CD4-positive, alpha-beta T cell treated with Interleukin-17A for 1 hour (primary cell): ENCODE measurements at regions not wholly inside any gene's neighbourhood (a gene's known extent, or its start where the extent isn't known, plus 50 kb on each side); places are given as distances from the start of the nearest gene placed in this dataset.
A peak's percentile ranks its signal among the peaks of the same experiment; 100 is the strongest.

Experiments
- DNase-seq: peaks from one replicate; pipeline ENCODE4 v3.0.0-alpha.2; 2020

GRCh38 chr2:198385856-198386255, 581.5 kb downstream of the PLCL1 start:
- DNase-seq: no peak

- DNase-seq: no peak
These were observed 580.9 kb downstream of the PLCL1 start for GRCh38 chr2:198385326-198385725.

- DNase-seq: no peak
These were observed 579.0 kb downstream of the PLCL1 start for GRCh38 chr2:198383392-198383791.

- no peak for DNase-seq
These were observed 578.4 kb downstream of the PLCL1 start for GRCh38 chr2:198382811-198383210.

GRCh38 chr2:198376677-198377076, 572.3 kb downstream of the PLCL1 start:
- no peak for DNase-seq

GRCh38 chr2:198375083-198375410, 570.7 kb downstream of the PLCL1 start:
- no peak for DNase-seq

GRCh38 chr2:198374375-198375082, 570.1 kb downstream of the PLCL1 start:
- peak; percentile 1 for DNase-seq

- DNase-seq: peak; percentile 2
These were observed 567.6 kb downstream of the PLCL1 start for GRCh38 chr2:198371921-198372543.

- DNase-seq: no peak
These were observed 566.9 kb downstream of the PLCL1 start for GRCh38 chr2:198371329-198371728.

- DNase-seq: no peak
These were observed 563.7 kb downstream of the PLCL1 start for GRCh38 chr2:198368089-198368488.

- DNase-seq: no peak
These were observed 558.3 kb downstream of the PLCL1 start for GRCh38 chr2:198362740-198363139.

GRCh38 chr2:198359308-198359707, 554.9 kb downstream of the PLCL1 start:
- no peak for DNase-seq

- no peak for DNase-seq
These were observed 551.8 kb downstream of the PLCL1 start for GRCh38 chr2:198356157-198356556.

- DNase-seq: no peak
These were observed 547.3 kb downstream of the PLCL1 start for GRCh38 chr2:198351647-198352046.

GRCh38 chr2:198347946-198348345, 543.6 kb downstream of the PLCL1 start:
- DNase-seq: no peak

GRCh38 chr2:198347349-198347748, 543.0 kb downstream of the PLCL1 start:
- no peak for DNase-seq

- DNase-seq: no peak
These were observed 539.1 kb downstream of the PLCL1 start for GRCh38 chr2:198343471-198343870.

- no peak for DNase-seq
These were observed 536.5 kb downstream of the PLCL1 start for GRCh38 chr2:198340846-198341245.

GRCh38 chr2:198339116-198339515, 534.7 kb downstream of the PLCL1 start:
- no peak for DNase-seq

GRCh38 chr2:198337368-198337767, 533.0 kb downstream of the PLCL1 start:
- DNase-seq: no peak

GRCh38 chr2:198328454-198328853, 524.1 kb downstream of the PLCL1 start:
- no peak for DNase-seq

- no peak for DNase-seq
These were observed 523.1 kb downstream of the PLCL1 start for GRCh38 chr2:198327526-198327925.

GRCh38 chr2:198326431-198326830, 522.0 kb downstream of the PLCL1 start:
- peak; percentile 49 for DNase-seq

- DNase-seq: no peak
These were observed 521.0 kb downstream of the PLCL1 start for GRCh38 chr2:198325359-198325758.

- no peak for DNase-seq
These were observed 519.7 kb downstream of the PLCL1 start for GRCh38 chr2:198324071-198324470.
